ENCODE measurements at regions not wholly inside any gene's neighbourhood (a gene's known extent, or its start where the extent isn't known, plus 50 kb on each side); places are given as distances from the start of the nearest gene placed in this dataset.

GRCh38 chr13:40863723-40864122, 74.3 kb downstream of the SLC25A15 start:
- H3K4me3 Mint-ChIP-seq, result no peak overlapping the region
- H3K4me1 Mint-ChIP-seq (ENCODE audit: low read depth), result no peaks in the 10 kb centered on the region
- H3K27me3 Mint-ChIP-seq (ENCODE audit: low read depth), result no peaks in the 10 kb centered on the region
- ATAC-seq (no peak), DNase-seq (no peak)
- H3K9me3 Mint-ChIP-seq, result peaks cover 5% of the 10 kb centered on the region
- peaks cover 4% of the 10 kb centered on the region for H3K36me3 Mint-ChIP-seq (ENCODE audit: insufficient read depth)

- Mint-ChIP-seq H3K4me3 (no peak overlapping the region), H3K36me3 (ENCODE audit: insufficient read depth) (peaks cover 60% of the 10 kb centered on the region), H3K27me3 (ENCODE audit: low read depth) (no peaks in the 10 kb centered on the region), H3K9me3 (peaks cover 33% of the 10 kb centered on the region), H3K4me1 (ENCODE audit: low read depth) (no peaks in the 10 kb centered on the region)
- DNase-seq (no peak), ATAC-seq (no peak)
Observed at GRCh38 chr13:40874138-40874779, 84.8 kb downstream of the SLC25A15 start.

- Mint-ChIP-seq H3K36me3 (ENCODE audit: insufficient read depth) (peaks cover 66% of the 10 kb centered on the region), H3K27me3 (ENCODE audit: low read depth) (no peaks in the 10 kb centered on the region), H3K4me3 (no peak overlapping the region), H3K4me1 (ENCODE audit: low read depth) (no peaks in the 10 kb centered on the region), H3K9me3 (peaks cover 35% of the 10 kb centered on the region)
- no peak for ATAC-seq
- DNase-seq, result no peak
Observed at GRCh38 chr13:40875044-40875443, 85.6 kb downstream of the SLC25A15 start.

GRCh38 chr13:40875583-40875982, 86.2 kb downstream of the SLC25A15 start:
- H3K4me3 Mint-ChIP-seq, result no peak overlapping the region
- H3K4me1 Mint-ChIP-seq (ENCODE audit: low read depth), result no peaks in the 10 kb centered on the region
- ATAC-seq, result no peak
- no peak for DNase-seq
- H3K27me3 Mint-ChIP-seq (ENCODE audit: low read depth), result no peaks in the 10 kb centered on the region
- peaks cover 39% of the 10 kb centered on the region for H3K9me3 Mint-ChIP-seq
- peaks cover 72% of the 10 kb centered on the region for H3K36me3 Mint-ChIP-seq (ENCODE audit: insufficient read depth)

GRCh38 chr13:40876020-40876738, 86.8 kb downstream of the SLC25A15 start:
- DNase-seq (no peak), ATAC-seq (no peak)
- Mint-ChIP-seq H3K36me3 (ENCODE audit: insufficient read depth) (peaks cover 72% of the 10 kb centered on the region), H3K27me3 (ENCODE audit: low read depth) (no peaks in the 10 kb centered on the region), H3K4me1 (ENCODE audit: low read depth) (no peaks in the 10 kb centered on the region), H3K9me3 (peaks cover 39% of the 10 kb centered on the region), H3K4me3 (no peak overlapping the region)

- DNase-seq (no peak), ATAC-seq (no peak)
- Mint-ChIP-seq H3K4me3 (no peak overlapping the region), H3K4me1 (ENCODE audit: low read depth) (peaks cover 16% of the 10 kb centered on the region), H3K36me3 (ENCODE audit: insufficient read depth) (peaks cover 71% of the 10 kb centered on the region), H3K27me3 (ENCODE audit: low read depth) (no peaks in the 10 kb centered on the region), H3K9me3 (peaks cover 32% of the 10 kb centered on the region)
Observed at GRCh38 chr13:40878321-40878720, 88.9 kb downstream of the SLC25A15 start.

GRCh38 chr13:40878823-40879222, 89.4 kb downstream of the SLC25A15 start:
- H3K27me3 Mint-ChIP-seq (ENCODE audit: low read depth), result no peaks in the 10 kb centered on the region
- peaks cover 19% of the 10 kb centered on the region for H3K4me1 Mint-ChIP-seq (ENCODE audit: low read depth)
- DNase-seq (no peak), ATAC-seq (no peak)
- H3K9me3 Mint-ChIP-seq, result peaks cover 27% of the 10 kb centered on the region
- H3K4me3 Mint-ChIP-seq, result no peak overlapping the region
- H3K36me3 Mint-ChIP-seq (ENCODE audit: insufficient read depth), result peaks cover 67% of the 10 kb centered on the region

Data from activated T-cell treated with anti-CD3 and anti-CD28 coated beads, Interleukin-2, amount 50 U/mL, for 4 hours (primary cell).